ENCODE measurements at regions not wholly inside any gene's neighbourhood (a gene's known extent, or its start where the extent isn't known, plus 50 kb on each side); places are given as distances from the start of the nearest gene placed in this dataset.

DNA sequence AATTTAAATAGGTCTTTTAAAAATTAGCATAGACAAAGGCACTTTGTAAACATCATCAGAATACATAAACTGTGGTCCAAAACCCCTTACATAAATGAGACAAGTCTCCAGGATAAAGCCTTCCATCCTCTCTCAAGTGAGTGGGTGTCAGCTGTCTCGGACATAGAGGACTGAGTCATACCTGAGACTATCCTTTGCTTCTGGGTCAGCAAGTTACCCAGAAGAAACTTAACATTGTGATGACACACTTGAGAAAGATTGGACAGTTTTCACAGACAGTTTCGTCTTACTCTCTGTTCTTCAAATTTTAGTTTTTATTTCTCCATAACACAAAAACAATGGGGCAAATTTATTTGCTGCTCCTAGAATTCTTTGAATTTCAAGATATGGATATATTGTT lies 838.0 kb downstream of the DHX35 start:
- no peak for DNase-seq

DNA sequence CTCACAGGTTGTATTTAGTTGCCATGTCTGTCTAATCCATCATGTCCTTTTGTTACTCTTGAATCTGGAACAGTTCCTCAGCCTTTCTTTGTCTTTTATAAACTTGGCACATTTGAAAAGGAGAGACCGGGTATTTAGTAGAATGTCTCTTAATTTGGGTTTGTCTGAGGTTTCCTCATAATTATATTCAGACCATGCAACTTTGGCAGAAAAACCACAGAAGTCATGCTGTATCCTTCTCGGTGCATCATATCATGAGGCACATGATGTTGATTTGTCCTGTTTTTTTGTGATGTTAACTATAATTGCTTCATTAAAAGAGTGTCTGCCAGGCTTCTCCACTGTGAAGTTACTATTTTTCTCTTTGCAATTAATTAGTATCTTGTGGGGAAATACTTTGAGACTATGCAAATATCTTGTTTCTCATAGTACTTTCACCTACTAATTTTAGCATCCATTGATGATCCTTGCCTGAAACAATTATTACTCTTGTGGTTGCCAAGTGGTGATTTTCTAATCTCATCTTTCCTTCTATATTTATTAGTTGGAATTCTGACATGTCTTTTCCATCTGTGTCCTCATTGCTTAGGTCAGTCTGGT lies 837.3 kb downstream of the DHX35 start:
- DNase-seq, result no peak

DNA sequence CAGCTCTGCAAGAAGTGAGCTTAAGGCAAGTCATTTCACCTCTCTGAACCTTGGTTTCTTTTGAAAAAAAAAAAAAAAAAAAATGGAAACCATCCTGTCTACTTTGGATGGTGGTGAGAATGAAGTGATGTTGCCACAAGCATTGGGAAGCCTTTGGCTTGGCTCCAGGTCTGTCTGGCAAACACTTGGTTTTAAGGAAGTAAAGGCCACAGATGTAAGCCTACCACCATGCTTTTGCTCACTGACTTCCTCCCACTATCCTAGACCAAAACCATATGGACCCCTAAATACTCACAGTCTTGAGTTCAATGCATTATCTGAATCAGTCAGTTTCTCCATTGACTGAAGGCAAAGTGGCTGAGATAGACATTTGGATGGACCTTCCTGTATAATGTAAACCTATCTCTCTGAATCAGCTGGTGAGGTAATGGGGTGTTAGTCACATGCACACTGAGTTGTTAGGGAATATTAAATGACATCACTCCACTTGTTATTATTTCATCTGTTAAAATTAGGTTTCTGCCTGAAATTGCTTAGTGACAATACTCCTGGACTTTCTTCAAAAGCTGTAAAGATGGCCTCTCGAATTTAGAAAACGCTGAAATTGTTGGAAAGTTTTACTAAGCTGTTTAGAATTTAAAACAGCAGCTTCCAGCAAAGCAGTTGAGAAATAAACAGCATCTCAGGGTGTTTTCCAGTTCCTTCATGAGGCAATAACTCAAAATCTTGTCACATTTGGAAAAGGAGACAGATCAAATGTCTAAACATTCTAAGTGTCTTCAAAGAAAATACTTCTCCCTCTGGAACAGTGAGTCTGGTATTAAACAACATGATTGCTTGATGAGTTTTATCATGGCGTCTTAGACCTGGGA lies 833.5 kb downstream of the DHX35 start:
- DNase-seq, result no peak

DNA sequence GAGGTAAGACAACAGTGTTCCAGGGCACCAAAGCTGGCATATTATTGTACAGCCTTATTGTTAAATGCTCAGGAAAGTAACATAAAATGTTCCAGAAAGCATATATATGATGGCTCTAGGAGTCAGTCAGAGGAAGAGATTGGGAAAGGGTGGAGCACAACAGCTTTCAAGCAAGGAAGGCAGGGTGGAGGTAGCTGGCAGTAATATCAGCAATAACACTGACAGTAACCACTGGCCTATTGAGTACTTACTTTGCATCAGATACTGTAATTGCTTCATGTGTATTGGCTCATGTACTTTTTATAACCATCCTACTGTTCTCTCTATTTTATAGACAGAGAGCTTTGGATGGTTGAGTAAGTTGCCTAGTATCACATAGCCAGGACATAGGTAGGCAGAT lies 830.2 kb downstream of the DHX35 start:
- DNase-seq, result no peak

DNA sequence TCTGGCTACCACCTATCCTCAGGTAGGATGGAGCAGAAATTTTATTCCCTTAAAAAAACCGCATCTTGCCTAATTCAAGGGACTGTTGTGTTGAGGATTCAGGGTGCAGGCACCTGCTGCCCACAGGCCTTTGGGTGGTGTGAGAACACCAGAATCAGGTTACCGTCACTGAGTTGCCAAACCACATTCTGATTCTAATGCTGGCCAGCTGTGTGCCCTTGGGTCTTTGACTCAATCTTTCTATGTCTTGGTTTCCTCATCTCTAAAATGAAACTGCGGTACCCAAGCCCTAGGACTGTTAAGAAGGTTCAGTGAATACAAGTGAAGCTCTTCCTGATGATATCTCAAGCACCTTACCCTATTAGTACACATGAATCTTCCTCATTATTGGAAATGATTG lies 827.3 kb downstream of the DHX35 start:
- no peak for DNase-seq

DNA sequence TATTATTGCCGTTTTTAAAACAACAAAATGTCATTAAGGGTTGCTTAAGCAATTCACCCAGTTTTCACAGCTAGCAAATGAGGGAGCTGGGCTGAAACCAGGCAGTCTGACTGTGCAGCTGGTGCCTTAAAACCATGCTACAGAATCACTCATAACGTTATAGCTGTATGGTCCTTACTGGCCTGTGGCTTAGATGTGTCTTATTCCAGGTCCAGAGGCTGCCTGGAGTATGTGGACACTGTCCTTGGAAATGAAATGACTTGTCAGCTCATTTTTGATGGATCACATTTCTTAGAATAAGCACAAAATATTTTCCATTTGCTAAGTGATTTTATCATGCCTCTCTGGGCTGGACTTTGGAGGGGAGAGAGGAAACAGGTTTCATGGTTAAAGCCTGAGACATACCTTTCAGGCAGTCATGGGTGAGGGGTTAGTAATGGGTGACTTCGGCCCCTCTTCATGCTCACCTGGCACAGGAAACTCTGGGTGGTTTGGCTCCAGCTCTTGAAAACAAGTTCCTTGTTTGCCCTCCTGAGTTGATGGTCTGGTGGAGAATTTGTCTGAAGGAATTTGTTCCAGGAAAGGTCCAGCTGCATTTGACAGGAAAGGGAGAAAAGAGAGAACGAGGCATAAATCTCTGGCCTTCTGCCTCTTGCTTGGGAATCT lies 823.2 kb downstream of the DHX35 start:
- no peak for DNase-seq

DNA sequence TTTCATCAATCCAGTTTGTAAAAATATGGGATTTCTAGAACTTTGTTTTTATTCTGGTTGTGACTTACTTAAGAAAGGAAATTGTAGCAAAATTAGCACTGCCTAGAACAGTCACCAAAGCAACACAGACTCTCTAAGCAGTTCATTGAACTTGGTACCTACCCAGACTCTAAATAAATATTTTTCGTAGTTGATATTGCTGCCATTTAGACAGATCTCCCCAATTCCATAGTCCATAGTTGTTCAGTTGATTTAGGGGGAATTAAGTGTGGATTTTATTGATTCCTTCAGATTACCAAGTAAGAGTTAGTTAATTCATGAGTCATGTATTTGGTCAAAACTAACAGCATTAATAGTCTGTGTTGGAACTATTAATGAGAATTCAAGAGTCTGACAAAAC lies 822.5 kb downstream of the DHX35 start:
- no peak for DNase-seq

DNA sequence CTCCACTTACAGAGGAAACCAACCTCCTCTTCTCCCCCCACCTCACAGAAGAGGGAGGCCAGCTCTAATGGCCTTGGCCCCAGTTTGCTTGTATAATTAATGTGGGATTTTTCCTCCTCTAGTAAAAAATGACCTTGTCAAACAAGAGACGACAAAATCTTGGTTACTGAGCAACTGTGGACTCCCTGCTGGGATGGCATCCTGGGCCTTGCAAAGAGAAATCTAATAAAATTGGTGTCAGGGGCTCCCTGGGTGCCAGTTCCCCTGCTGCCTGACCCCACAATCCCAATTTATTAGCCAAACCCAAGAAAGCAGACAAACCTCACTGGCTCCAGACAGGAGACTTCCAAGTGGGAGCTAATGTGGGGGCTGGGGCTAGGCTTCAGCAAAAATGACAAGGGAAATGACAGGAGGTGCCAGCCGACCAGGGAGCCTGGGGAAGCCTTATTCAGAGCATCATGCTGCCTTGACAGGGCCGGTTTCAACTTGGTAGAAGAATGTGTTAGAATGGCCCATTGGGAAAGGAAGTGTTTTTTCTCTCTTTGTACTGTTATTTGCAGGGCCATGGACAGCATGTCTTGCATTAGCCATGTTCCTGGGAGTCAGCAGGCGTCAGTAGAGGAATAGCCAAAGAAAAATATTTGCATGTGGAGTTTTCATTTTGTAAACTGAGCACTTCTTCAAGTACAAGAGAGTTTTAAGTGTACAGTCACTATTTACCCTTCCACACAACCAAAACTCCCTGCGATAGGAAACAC lies 816.9 kb downstream of the DHX35 start:
- peak in 2 of 3 experiments; percentile 10 to 54 for DNase-seq

DNA sequence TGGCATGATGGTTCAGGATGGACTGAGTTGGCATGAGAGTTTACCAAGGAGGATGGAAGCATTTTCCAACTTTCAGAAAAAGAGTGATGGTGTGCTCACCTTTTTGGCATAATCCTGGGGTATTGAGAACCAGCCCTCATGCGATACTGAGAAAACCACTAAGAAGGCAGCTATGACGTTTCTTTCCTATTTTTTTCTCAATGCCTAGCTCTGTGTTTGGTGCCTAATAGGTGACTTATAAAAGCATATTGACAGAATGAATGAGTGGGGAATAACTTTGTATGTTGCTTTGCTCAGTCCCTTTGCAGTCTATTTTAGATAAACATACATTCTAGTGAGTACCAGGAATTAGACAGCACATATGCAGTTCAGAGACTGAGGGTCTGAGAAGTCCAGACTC lies 816.3 kb downstream of the DHX35 start:
- DNase-seq, result no peak

DNA sequence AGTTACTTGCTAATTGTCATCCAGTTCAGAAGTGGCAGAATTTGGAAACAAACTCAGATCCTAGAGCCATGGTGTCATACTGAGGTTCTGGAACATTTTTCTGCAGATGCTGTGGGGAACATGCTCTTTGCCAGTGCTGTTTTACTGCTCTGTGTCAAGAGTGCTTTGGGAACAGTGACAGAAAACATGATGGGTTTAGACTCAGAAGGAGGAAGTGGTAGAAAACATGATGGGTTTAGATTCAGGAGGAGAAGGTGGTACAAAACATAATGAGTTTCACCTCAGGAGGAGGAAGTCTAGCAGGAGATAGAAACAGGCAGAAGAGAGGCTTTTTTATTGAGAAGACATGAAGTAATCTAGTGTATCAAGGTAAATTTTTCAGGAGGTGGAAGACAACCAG lies 815.5 kb downstream of the DHX35 start:
- no peak for DNase-seq

DNA sequence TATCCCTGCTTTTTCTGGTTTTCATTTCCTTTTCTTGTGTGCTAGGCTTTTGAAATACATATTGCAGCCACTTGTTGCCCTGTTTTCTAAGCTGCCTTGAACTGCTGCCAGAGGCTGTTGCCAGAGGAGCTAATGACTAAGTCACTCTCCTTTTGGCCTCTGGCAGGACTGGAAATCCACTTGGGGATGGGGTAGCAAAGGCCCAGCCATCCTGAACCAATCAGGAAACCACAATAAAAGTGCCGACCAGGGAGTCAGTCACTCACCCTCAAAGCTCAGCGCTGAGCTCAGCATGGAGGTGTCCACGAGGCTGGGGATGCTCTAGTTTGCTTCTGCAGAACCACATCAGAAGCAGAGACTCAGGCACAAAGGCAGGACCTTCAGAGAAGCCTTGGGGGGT lies 813.0 kb downstream of the DHX35 start:
- no peak for DNase-seq

DNA sequence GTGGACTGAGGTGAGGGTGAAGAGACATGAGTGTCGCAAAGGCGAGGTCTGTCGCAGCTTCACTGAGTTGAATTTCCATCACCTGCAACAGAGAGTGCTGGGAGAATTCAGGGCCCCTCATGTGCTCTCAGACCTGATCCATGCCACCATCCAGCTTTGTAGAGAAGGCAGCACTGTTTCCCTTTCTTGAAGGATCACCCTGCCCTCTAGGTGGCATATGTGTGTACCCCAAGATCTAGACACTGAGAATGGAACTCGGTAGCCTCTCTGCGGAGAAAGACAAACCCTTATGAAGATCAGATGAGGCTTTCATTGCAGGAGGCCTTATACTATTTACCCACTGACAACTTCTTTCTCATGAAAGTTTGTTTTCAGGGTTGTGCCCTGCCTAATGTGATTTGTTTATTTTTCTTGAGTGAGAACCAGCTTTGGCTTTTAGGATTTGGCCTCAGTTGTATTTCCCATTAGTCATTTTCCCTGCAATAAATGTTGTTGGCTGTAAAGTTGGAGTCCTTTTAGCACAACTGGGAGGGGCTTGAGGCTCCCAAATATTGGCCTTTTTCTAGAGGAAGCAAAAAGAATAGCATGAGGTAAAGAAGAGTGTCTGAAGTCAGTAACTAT lies 811.3 kb downstream of the DHX35 start:
- DNase-seq, result no peak

DNA sequence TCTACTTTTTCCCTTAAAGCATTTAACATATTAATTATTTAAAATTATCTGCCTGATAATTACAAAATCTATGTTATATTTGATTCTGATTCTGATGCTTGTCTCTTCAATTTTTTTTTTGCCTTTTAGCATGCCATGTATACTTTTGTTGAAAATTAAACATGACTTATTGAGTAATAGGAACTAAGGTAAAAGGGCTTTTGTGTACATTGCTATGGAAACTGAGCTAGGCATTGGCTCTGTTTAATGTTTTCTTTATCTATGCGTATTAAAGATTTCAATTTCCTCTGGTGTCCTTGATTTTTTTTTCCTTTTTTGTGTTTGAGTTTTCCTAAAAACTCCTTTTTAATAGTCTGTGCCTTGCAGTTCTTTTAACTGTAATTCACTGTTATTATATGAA lies 805.2 kb downstream of the DHX35 start:
- DNase-seq, result no peak

DNA sequence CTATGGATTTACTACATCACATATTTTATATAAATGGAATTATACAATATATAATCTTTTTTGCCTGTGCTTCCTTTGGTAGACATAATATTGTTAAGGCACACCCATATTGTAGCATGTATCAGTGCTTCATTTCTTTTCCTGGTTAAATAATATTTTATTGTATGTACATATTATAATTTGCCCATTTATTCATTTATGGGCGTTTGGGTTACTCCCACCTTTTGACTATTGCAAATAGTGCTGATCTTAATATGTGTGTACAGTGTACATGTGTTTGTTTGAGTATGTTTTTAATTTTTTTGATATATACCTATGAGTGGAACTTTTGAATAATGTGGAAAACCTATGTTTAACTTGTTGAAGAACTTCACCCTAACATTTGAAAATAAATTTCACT lies 804.2 kb downstream of the DHX35 start:
- DNase-seq, result no peak

DNA sequence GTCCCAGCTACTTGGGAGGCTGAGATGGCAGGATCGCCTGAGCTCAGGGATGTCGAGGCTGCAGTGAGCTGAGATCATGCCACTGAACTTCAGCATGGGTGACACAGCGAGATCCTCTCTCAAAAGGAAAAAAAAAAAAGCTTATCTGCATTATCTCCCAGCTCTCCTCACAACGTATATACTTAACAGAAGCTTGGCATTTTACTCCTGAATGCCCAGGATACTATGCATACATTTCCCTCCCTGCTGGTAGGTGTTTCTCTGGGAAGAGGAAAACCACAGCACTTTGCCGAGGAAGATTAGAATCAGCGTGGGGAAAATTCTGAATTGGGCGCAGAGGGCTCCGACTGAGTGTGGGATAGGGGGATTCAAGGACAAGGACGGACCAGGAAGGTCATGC lies 800.6 kb downstream of the DHX35 start:
- no peak for DNase-seq

DNA sequence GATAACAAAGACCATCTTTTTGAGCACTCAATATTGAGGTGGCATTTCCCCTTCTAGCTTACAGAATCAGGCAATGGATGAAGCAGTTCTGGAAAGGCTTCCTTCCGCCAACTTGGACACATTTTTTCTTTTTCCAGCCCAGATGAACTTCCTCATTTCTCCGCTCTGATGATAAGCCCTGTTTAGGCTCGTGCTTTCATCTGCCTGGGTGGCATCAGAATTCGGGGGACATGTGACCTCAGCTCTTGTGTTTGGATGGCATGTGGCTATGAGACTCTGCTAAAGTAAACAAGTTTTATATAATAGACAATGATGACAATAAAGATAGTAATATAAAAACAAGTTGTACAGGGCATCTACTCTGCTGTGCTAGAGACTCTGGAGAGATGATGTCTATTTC lies 796.7 kb downstream of the DHX35 start:
- no peak for DNase-seq

DNA sequence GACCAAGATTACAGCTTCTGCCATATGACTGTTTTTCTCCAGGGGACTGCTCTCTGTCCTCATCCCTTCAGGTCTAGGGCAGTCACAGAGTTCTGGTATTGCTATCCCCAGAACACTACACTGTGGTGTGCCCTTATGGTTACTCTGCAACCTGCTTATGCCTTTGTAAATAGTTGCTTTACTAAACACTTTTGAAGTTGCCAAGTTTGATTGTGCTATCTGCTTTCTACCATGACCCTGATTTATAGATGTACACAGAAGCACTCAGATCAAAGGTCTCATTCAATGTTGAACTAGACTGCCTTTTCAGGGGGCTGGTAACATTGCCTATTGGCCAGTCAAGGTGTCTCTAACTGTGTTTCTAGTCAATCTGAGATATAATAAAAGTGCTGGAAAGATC lies 794.7 kb downstream of the DHX35 start:
- DNase-seq, result no peak

DNA sequence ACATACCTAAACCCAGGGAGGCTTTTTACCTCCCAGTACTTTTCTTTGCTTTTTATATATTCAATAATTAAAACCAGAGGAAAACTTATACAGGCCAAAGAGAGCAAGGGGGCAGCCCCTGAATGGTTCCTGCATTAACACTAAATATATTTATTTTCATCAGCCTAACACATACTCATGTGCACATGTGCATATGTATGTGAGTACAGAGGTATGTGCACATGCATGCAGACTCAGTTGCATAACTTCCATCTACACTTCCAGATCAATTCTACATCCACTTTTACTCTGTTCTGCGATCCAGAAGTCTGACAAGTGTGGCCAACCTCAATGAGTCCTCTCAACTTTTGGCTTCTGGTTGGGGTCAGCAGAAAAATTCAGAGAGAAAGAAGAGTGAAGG lies 794.2 kb downstream of the DHX35 start:
- no peak for DNase-seq

DNA sequence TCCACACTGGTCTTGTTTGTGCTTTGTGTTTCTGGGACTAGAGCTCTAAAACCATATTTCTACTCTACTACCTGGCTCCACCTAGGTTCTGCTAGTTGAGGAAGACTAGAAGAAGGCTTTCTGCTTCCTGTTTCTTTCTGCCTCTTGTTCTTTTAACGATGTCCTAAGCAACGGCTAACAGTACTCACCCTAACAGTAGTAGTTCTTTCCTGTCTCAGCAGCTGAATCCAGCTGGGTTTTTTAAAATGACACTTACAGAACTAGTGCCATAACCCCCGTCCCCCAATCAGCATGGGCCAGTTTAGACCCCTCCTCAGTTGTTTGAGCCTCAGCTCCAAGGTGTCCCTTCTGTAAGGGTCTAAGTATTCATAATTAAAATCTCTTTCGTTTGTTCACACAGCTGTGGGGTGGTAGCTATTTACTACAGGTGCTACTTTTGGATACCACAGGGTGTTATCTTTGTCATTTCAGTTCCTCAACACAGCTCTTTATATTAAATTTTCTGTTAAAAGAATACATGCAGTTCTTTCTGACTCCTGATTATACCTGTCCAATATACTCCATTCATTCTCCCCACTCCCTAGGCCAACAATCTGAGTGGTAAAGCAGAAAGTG lies 790.2 kb downstream of the DHX35 start:
- DNase-seq, result no peak

DNA sequence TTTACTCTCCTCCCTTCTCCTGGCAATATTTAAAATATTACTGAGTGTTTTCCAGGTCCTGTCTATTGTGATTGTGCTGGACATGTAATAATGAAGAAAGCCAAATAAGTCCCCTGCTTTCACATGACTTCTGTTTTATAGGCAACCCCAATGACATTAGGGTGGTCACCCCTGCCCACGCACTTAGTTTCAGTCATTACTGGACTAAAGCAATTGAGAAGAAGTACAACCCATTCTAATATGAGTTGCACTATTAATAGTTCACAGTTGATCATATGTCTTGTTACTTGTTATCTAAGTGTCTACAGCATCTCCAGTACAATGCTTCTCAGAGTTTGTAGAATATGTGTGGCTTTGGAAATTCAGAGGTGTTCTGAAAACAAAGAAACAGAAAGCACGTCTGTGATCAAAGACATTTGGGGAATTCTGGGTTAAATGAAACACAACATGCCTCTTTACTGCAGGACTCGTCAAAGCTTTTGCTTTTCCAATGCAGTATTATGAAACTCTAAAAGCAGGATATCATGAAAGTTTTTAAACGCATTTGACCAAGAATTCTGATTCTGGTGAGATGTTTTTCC lies 789.5 kb downstream of the DHX35 start:
- no peak for DNase-seq

DNA sequence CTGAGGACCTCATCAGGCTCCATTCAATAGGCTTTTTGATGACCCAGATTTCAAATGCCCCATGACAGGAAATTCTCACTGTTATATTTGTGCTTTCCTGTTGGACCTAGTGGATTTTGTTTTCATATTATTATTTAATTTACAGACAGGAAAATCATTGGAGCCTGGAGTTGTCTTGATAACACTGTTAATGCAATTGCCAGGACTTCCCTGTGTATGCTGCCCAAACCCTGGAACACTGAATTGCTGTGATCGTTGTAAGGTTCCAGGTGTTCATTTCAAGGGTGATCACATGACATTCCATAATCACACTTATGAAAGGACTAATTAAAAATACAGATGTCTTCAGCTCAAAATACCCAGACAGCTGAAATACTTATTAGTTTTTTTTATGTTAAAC lies 783.2 kb downstream of the DHX35 start:
- peak in 1 of 3 experiments; percentile 8 for DNase-seq

DNA sequence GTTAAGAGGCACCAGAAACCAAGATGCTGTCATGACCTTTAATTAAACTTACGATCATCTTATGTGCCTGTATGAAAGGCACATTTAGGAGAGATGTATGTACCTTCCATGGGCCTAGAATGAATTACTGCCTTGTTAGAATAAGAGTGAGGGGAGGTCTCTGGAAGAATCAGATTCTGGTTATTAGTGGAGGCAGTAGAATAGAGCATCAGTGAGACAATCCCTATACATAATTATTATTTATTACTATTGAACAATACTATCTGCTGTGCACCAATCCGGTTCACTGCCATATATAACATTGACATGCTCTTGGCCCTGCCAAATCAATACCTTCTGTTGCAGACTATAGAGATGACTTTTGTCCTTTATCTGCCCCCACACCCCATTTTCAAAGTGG lies 776.5 kb downstream of the DHX35 start:
- DNase-seq, result no peak
